ENCODE measurements at regions not wholly inside any gene's neighbourhood (a gene's known extent, or its start where the extent isn't known, plus 50 kb on each side); places are given as distances from the start of the nearest gene placed in this dataset.

- Histone ChIP-seq H3K27ac (no peak overlapping the region), H3K9me3 (no peaks in the 10 kb centered on the region), H3K4me3 (no peak overlapping the region), H3K27me3 (no peaks in the 10 kb centered on the region), H3K4me1 (no peaks in the 10 kb centered on the region), H3K9ac (ENCODE audit: low read depth in 2 of 2, low read length in 2 of 2) (no peak overlapping the region), H3K36me3 (no peaks in the 10 kb centered on the region)
- intact Hi-C loops (cut with DNase I) = no loop called here
- no peak for TF ChIP-seq CTCF (IDR thresholded peaks at IDR 0.05)
- no peak for DNase-seq
Observed at GRCh38 chr10:62885684-62886461, 69.7 kb upstream of the EGR2 start.

GRCh38 chr10:62880162-62880561 is 64.0 kb upstream of the EGR2 start:
- DNase-seq = no peak
- Histone ChIP-seq H3K9ac (ENCODE audit: low read depth in 2 of 2, low read length in 2 of 2) (no peak overlapping the region), H3K4me1 (no peaks in the 10 kb centered on the region), H3K27me3 (no peaks in the 10 kb centered on the region), H3K27ac (no peak overlapping the region), H3K36me3 (no peaks in the 10 kb centered on the region), H3K9me3 (no peaks in the 10 kb centered on the region), H3K4me3 (no peak overlapping the region)
- no peak for TF ChIP-seq CTCF (IDR thresholded peaks at IDR 0.05)
- intact Hi-C loops (cut with DNase I) = no loop called here

GRCh38 chr10:62873866-62874265 is 57.7 kb upstream of the EGR2 start:
- Histone ChIP-seq H3K9ac (ENCODE audit: low read depth in 2 of 2, low read length in 2 of 2) (no peak overlapping the region), H3K27ac (no peak overlapping the region), H3K4me1 (no peaks in the 10 kb centered on the region), H3K36me3 (no peaks in the 10 kb centered on the region), H3K4me3 (no peak overlapping the region), H3K27me3 (no peaks in the 10 kb centered on the region), H3K9me3 (no peaks in the 10 kb centered on the region)
- intact Hi-C loops (cut with DNase I) = no loop called here
- no peak for DNase-seq
- no peak for TF ChIP-seq CTCF (IDR thresholded peaks at IDR 0.05)

- Histone ChIP-seq H3K27me3 (no peaks in the 10 kb centered on the region), H3K27ac (no peak overlapping the region), H3K4me3 (no peak overlapping the region), H3K9ac (ENCODE audit: low read depth in 2 of 2, low read length in 2 of 2) (no peak overlapping the region), H3K9me3 (no peaks in the 10 kb centered on the region), H3K4me1 (no peaks in the 10 kb centered on the region), H3K36me3 (no peaks in the 10 kb centered on the region)
- TF ChIP-seq CTCF (IDR thresholded peaks at IDR 0.05) = no peak
- DNase-seq = no peak
- intact Hi-C loops (cut with DNase I) = no loop called here
Observed at GRCh38 chr10:62870866-62871265, 54.7 kb upstream of the EGR2 start.

- no peak for DNase-seq
- Histone ChIP-seq H3K4me1 (no peaks in the 10 kb centered on the region), H3K27ac (no peak overlapping the region), H3K9me3 (no peaks in the 10 kb centered on the region), H3K9ac (ENCODE audit: low read depth in 2 of 2, low read length in 2 of 2) (no peak overlapping the region), H3K4me3 (no peak overlapping the region), H3K27me3 (no peaks in the 10 kb centered on the region), H3K36me3 (no peaks in the 10 kb centered on the region)
- intact Hi-C loops (cut with DNase I) = no loop called here
- no peak for TF ChIP-seq CTCF (IDR thresholded peaks at IDR 0.05)
Observed at GRCh38 chr10:62869958-62870357, 53.8 kb upstream of the EGR2 start.

Measured in colonic mucosa (tissue), 4 donors.